H1 (cell line): ENCODE measurements at regions not wholly inside any gene's neighbourhood (a gene's known extent, or its start where the extent isn't known, plus 50 kb on each side); places are given as distances from the start of the nearest gene placed in this dataset.

Source experiments
- CTCF ChIA-PET: fragments of 300-600 bp; sonication (Branson Sonifier 250); formaldehyde crosslinking; loops from one replicate; lab custom pipeline; 2021; ENCODE audit not compliant: partially characterized antibody; lab: Charles Lee
- POLR2A ChIA-PET: fragments of 300-600 bp; sonication (Branson Sonifier 250); formaldehyde crosslinking; loops from one replicate; lab custom pipeline; 2021; ENCODE audit warnings: inconsistent platforms; ENCODE audit not compliant: partially characterized antibody; lab: Charles Lee
- DNase-seq, 2 experiments: peaks; one replicate each; pipeline versions ENCODE4 v3.0.0 to v3.0.0-alpha.2; 2010 to 2022; ENCODE audit warnings: low spot score in 2 of 2, low read depth in 1 of 2, mixed read lengths in 1 of 2
- FAIRE-seq: peaks from 2 replicates; lab custom pipeline; 2011; peaks lifted over from hg19 to GRCh38; lab: Jason Lieb, UNC
- H2AFZ ChIP-seq: 2 replicates; pipeline ENCODE4 v1.8.1; 2012; ENCODE audit warnings: low read length, inconsistent platforms
- H2AK5ac ChIP-seq: 2 replicates; pipeline ENCODE4 v1.6.1; 2013; ENCODE audit warnings: low read depth, low read length
- H2BK120ac ChIP-seq: replicated peaks from 2 replicates; pipeline ENCODE3; 2013; ENCODE audit warnings: low read depth, low read length, inconsistent platforms
- H2BK12ac ChIP-seq: 2 replicates; pipeline ENCODE4 v1.6.1; 2013; ENCODE audit warnings: low read depth, low read length
- H2BK15ac ChIP-seq: 2 replicates; pipeline ENCODE4 v1.6.1; 2013; ENCODE audit warnings: low read length
- H2BK20ac ChIP-seq: 2 replicates; pipeline ENCODE4 v1.6.1; 2013; ENCODE audit warnings: low read length
- H2BK5ac ChIP-seq: 2 replicates; pipeline ENCODE4 v1.6.1; 2013; ENCODE audit warnings: low read depth, low read length
- H3K14ac ChIP-seq: 2 replicates; pipeline ENCODE4 v1.6.1; 2013; ENCODE audit warnings: inconsistent platforms; ENCODE audit not compliant: insufficient read length
- H3K18ac ChIP-seq: 2 replicates; pipeline ENCODE4 v1.6.1; 2013; ENCODE audit warnings: low read length; ENCODE audit errors: extremely low read depth
- H3K23ac ChIP-seq: 2 replicates; pipeline ENCODE4 v1.6.1; 2013; ENCODE audit warnings: inconsistent platforms; ENCODE audit not compliant: insufficient read length
- H3K23me2 ChIP-seq: 2 replicates; pipeline ENCODE4 v1.6.1; 2013; ENCODE audit warnings: low read depth, low read length
- H3K27ac ChIP-seq: 2 replicates; pipeline ENCODE4 v1.6.1; 2011; ENCODE audit warnings: low read depth, low read length, inconsistent platforms
- H3K27me3 ChIP-seq, 4 experiments: replicated peaks in 1 of 4; 1 replicate in 1 of 4; 2 replicates in 3 of 4; pipeline versions ENCODE4 v1.6.1 to v1.8.1; 2011 to 2013; ENCODE audit warnings: low read length in 3 of 4, mild to moderate bottlenecking in 3 of 4, inconsistent platforms in 2 of 4, mixed read lengths in 2 of 4, moderate library complexity in 1 of 4; ENCODE audit not compliant: control insufficient read depth in 3 of 4, insufficient read depth in 3 of 4; ENCODE audit errors: extremely low read depth in 1 of 4
- H3K36me3 ChIP-seq, 4 experiments: 2 replicates each; pipeline versions ENCODE4 v1.6.1 to v1.8.1; 2011 to 2013; ENCODE audit warnings: mild to moderate bottlenecking in 4 of 4, low read length in 3 of 4, moderate library complexity in 2 of 4, control low read depth in 1 of 4, inconsistent platforms in 1 of 4; ENCODE audit not compliant: insufficient read depth in 4 of 4, control insufficient read depth in 2 of 4
- H3K4ac ChIP-seq: replicated peaks from 2 replicates; pipeline ENCODE3; 2013; ENCODE audit warnings: low read length, low read depth, mixed read lengths, inconsistent platforms; ENCODE audit not compliant: insufficient read length
- H3K4me1 ChIP-seq, 4 experiments: replicated peaks in 1 of 4; 1 replicate in 1 of 4; 2 replicates in 3 of 4; pipeline versions ENCODE4 v1.6.1 to v1.8.1; 2011 to 2013; ENCODE audit warnings: low read length in 3 of 4, inconsistent platforms in 2 of 4, mixed read lengths in 1 of 4; ENCODE audit not compliant: insufficient read depth in 4 of 4, control insufficient read depth in 3 of 4
- H3K4me2 ChIP-seq, 2 experiments: 2 replicates each; pipeline versions ENCODE4 v1.6.1 to v1.8.1; 2011 to 2013; ENCODE audit warnings: low read depth in 2 of 2, low read length in 2 of 2, control low read depth in 1 of 2, inconsistent platforms in 1 of 2, mild to moderate bottlenecking in 1 of 2; ENCODE audit not compliant: insufficient read depth in 1 of 2
- H3K4me3 ChIP-seq, 4 experiments: fragments of 200-600, 300-600 bp in 1 of 4; sonication (generic), shearing (Covaris generic), sonication (Bioruptor Twin) in 1 of 4; 2 replicates each; pipeline versions ENCODE4 v1.5.1 to v1.8.1; 2011 to 2016; ENCODE audit warnings: low read length in 4 of 4, low read depth in 3 of 4, control low read depth in 2 of 4, inconsistent platforms in 2 of 4, mild to moderate bottlenecking in 2 of 4, mixed read lengths in 1 of 4, moderate library complexity in 1 of 4; ENCODE audit not compliant: insufficient read depth in 2 of 4; ENCODE audit errors: extremely low read depth in 1 of 4
- H3K56ac ChIP-seq: replicated peaks from 2 replicates; pipeline ENCODE3; 2013; ENCODE audit warnings: low read depth, mild to moderate bottlenecking, mixed read lengths, low read length, inconsistent platforms; ENCODE audit not compliant: insufficient read length
- H3K79me1 ChIP-seq: 2 replicates; pipeline ENCODE4 v1.6.1; 2013; ENCODE audit warnings: low read depth, low read length, control low read depth
- H3K79me2 ChIP-seq, 2 experiments: 2 replicates each; pipeline versions ENCODE4 v1.6.1 to v1.8.1; 2012 to 2013; ENCODE audit warnings: low read length in 2 of 2, mild to moderate bottlenecking in 2 of 2, inconsistent platforms in 1 of 2; ENCODE audit not compliant: insufficient read depth in 2 of 2, control insufficient read depth in 1 of 2
- H3K9ac ChIP-seq, 4 experiments: replicated peaks in 1 of 4; 1 replicate in 1 of 4; 2 replicates in 3 of 4; pipeline versions ENCODE4 v1.6.1 to v1.8.1; 2011 to 2013; ENCODE audit warnings: low read depth in 3 of 4, low read length in 3 of 4, control low read depth in 2 of 4, mild to moderate bottlenecking in 2 of 4, moderate library complexity in 2 of 4, inconsistent platforms in 1 of 4; ENCODE audit errors: extremely low read depth in 1 of 4
- H3K9me3 ChIP-seq, 2 experiments: 2 replicates each; pipeline versions ENCODE4 v1.6.1 to v1.8.1; 2012 to 2013; ENCODE audit warnings: mild to moderate bottlenecking in 2 of 2, moderate library complexity in 2 of 2, control low read depth in 1 of 2, inconsistent platforms in 1 of 2, low read depth in 1 of 2, low read length in 1 of 2, mixed read lengths in 1 of 2; ENCODE audit not compliant: insufficient read depth in 2 of 2
- H4K20me1 ChIP-seq, 2 experiments: replicated peaks in 1 of 2; 2 replicates each; pipeline versions ENCODE3 to v1.8.1; 2011 to 2013; ENCODE audit warnings: inconsistent platforms in 2 of 2, low read length in 2 of 2, mild to moderate bottlenecking in 1 of 2; ENCODE audit not compliant: insufficient read depth in 2 of 2, control insufficient read depth in 1 of 2
- H4K5ac ChIP-seq: 2 replicates; pipeline ENCODE4 v1.6.1; 2013; ENCODE audit warnings: low read length, low read depth, mixed read lengths, inconsistent platforms; ENCODE audit not compliant: insufficient read length
- H4K8ac ChIP-seq: 2 replicates; pipeline ENCODE4 v1.8.0; 2013; ENCODE audit warnings: mild to moderate bottlenecking, moderate library complexity, low read length, inconsistent platforms; ENCODE audit not compliant: insufficient read depth; ENCODE audit errors: extremely low read depth
- H4K91ac ChIP-seq: replicated peaks from 2 replicates; pipeline ENCODE3; 2013; ENCODE audit warnings: low read length, mixed read lengths, inconsistent platforms; ENCODE audit not compliant: insufficient read length
- BRCA1 ChIP-seq: IDR thresholded peaks from 2 replicates; pipeline ENCODE4 v1.6.1; 2012; ENCODE audit warnings: low read depth, low read length, improper control_type of control experiment
- CEBPB ChIP-seq: IDR thresholded peaks from 2 replicates; pipeline ENCODE4 v1.6.1; 2012; ENCODE audit warnings: low read depth, low read length
- CHD1 ChIP-seq: IDR thresholded peaks from 2 replicates; pipeline ENCODE4 v1.6.1; 2012; ENCODE audit warnings: low read depth, low read length, improper control_type of control experiment
- EZH2 ChIP-seq: fragments of 200-600 bp; sonication (generic); IDR thresholded peaks from 2 replicates; pipeline ENCODE4 v1.7.1; 2012; ENCODE audit warnings: low read depth, mild to moderate bottlenecking, moderate library complexity, low read length, inconsistent platforms; ENCODE audit not compliant: severe bottlenecking
- KDM1A ChIP-seq: fragments of 200-600, 300-600 bp; sonication (generic); IDR thresholded peaks from 2 replicates; pipeline ENCODE4 v1.7.1; 2016; ENCODE audit warnings: mild to moderate bottlenecking, low read length, borderline replicate concordance
- NRF1 ChIP-seq: IDR thresholded peaks from 2 replicates; pipeline ENCODE4 v1.6.1; 2011; ENCODE audit warnings: mild to moderate bottlenecking, low read depth, low read length, improper control_type of control experiment
- RFX5 ChIP-seq: IDR thresholded peaks from 2 replicates; pipeline ENCODE4 v1.6.1; 2011; ENCODE audit warnings: low read depth, low read length, improper control_type of control experiment, borderline replicate concordance
- RXRA ChIP-seq: IDR thresholded peaks from 2 replicates; pipeline ENCODE4 v1.6.1; 2011; ENCODE audit warnings: low read depth, mild to moderate bottlenecking, low read length, moderate library complexity; ENCODE audit not compliant: insufficient read depth
- SP2 ChIP-seq: IDR thresholded peaks from 2 replicates; pipeline ENCODE4 v1.6.1; 2012; ENCODE audit warnings: mild to moderate bottlenecking, low read length, inconsistent platforms
- TAF7 ChIP-seq: optimal IDR thresholded peaks from 2 replicates; pipeline ENCODE3; 2011; ENCODE audit warnings: low read depth, mild to moderate bottlenecking, inconsistent platforms, low read length, moderate library complexity, borderline replicate concordance
- TBP ChIP-seq: IDR thresholded peaks from 2 replicates; pipeline ENCODE4 v1.6.1; 2011; ENCODE audit warnings: low read depth, low read length, improper control_type of control experiment
- TEAD4 ChIP-seq: IDR thresholded peaks from 2 replicates; pipeline ENCODE4 v1.6.1; 2012; ENCODE audit warnings: low read depth, low read length, inconsistent platforms, mixed read lengths
- WGBS, 2 experiments: shearing (Covaris generic) in 1 of 2; methylation state at CpG; one replicate each; pipeline versions ENCODE4 v1.1.6 to v1.1.7; 2013 to 2015; ENCODE audit warnings: low lambda C conversion rate in 2 of 2, mixed read lengths in 2 of 2, inconsistent platforms in 1 of 2, low coverage in 1 of 2, missing lambda C conversion rate in 1 of 2; ENCODE audit not compliant: insufficient replicate concordance in 2 of 2, insufficient coverage in 1 of 2, insufficient read length in 1 of 2; ENCODE audit errors: extremely low coverage in 1 of 2, missing lambda C conversion rate in 1 of 2; 5-methylcytosine and 5-hydroxymethylcytosine counted together
- TF ChIP-seq, protein P1 (sequence below): IDR thresholded peaks from 2 replicates; pipeline ENCODE4 v1.6.1; 2012; ENCODE audit warnings: low read length, inconsistent platforms

DNA sequence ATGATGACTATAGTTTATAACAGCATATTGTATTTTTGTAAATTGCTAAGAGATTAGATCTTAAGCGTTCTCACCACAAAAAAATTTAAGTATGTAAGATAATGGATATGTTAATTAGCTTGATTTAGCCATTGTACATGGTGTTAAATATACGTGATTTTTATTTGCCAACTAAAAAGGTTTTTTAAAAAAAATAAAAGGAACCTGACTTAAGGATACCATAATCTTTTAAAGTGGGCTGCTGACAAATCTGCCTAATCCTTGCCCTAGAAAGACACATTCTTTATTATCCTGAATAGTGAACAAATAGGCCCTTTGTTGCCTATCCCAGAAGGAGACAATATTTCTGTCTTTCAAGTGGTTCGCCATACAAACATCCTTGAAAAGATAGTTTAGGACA, 94.6 kb upstream of the FAM47C start:
- Histone ChIP-seq H3K23ac (no peak overlapping the region), H3K4me3 (no peak overlapping the region), H3K56ac (no peak overlapping the region), H3K4me2 (no peak overlapping the region), H3K9ac (no peak overlapping the region), H3K36me3 (no peaks in the 10 kb centered on the region), H2BK5ac (no peak overlapping the region), H3K27me3 (no peaks in the 10 kb centered on the region), H4K91ac (no peak overlapping the region), H4K8ac (no peak overlapping the region), H3K79me1 (no peaks in the 10 kb centered on the region), H2AFZ (no peak overlapping the region), H2BK12ac (no peak overlapping the region), H3K79me2 (no peaks in the 10 kb centered on the region), H2BK15ac (no peak overlapping the region), H3K14ac (no peak overlapping the region), H3K4me1 (no peaks in the 10 kb centered on the region), H3K18ac (no peak overlapping the region), H3K23me2 (no peaks in the 10 kb centered on the region), H2AK5ac (no peak overlapping the region), H4K5ac (no peak overlapping the region), H2BK20ac (no peak overlapping the region), H4K20me1 (no peaks in the 10 kb centered on the region), H3K4ac (no peak overlapping the region), H3K27ac (no peak overlapping the region), H2BK120ac (no peak overlapping the region), H3K9me3 (no peaks in the 10 kb centered on the region)
- ChIA-PET CTCF (no interaction called here), POLR2A (no interaction called here)
- DNase-seq: no peak
- FAIRE-seq: no peak
- TF ChIP-seq, protein P1, sequence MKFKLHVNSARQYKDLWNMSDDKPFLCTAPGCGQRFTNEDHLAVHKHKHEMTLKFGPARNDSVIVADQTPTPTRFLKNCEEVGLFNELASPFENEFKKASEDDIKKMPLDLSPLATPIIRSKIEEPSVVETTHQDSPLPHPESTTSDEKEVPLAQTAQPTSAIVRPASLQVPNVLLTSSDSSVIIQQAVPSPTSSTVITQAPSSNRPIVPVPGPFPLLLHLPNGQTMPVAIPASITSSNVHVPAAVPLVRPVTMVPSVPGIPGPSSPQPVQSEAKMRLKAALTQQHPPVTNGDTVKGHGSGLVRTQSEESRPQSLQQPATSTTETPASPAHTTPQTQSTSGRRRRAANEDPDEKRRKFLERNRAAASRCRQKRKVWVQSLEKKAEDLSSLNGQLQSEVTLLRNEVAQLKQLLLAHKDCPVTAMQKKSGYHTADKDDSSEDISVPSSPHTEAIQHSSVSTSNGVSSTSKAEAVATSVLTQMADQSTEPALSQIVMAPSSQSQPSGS: no peak
- no peak for TF ChIP-seq TEAD4
- no peak for TF ChIP-seq RFX5
- TF ChIP-seq RXRA: no peak
- no peak for TF ChIP-seq SP2
- no peak for TF ChIP-seq KDM1A
- no peak for TF ChIP-seq CHD1
- no peak for TF ChIP-seq EZH2
- no peak for TF ChIP-seq CEBPB
- no peak for TF ChIP-seq NRF1
- no peak for TF ChIP-seq TBP
- TF ChIP-seq BRCA1: no peak
- TF ChIP-seq TAF7: no peak
- WGBS, 2 experiments: 100% methylated on average over 3 of the region's 3 CpGs; no CpG with 5 or more reads in 1 of the 2 experiments
